Left lung (tissue), 4 donors: ENCODE measurements at regions not wholly inside any gene's neighbourhood (a gene's known extent, or its start where the extent isn't known, plus 50 kb on each side); places are given as distances from the start of the nearest gene placed in this dataset.

Experiments
- ATAC-seq: fragments of 200-7000 bp; cut with Tn5 transposase; one replicate; pipeline ENCODE4 v1.9.1; 2020; ENCODE audit warnings: moderate library complexity
- DNase-seq, 4 donors: peaks; one replicate each; pipeline ENCODE4 v3.0.0-alpha.2; 2013 to 2020
- H3K27ac ChIP-seq, 2 donors: fragments of 200-600 bp; sonication (generic) in 1 of 2; one replicate each; pipeline versions ENCODE4 v1.5.0 to v1.8.0; 2020 to 2021
- H3K27me3 ChIP-seq, 2 donors: fragments of 200-600 bp; sonication (generic) in 1 of 2; one replicate each; pipeline versions ENCODE4 v1.5.0 to v1.8.0; 2020 to 2021
- H3K36me3 ChIP-seq, 2 donors: fragments of 200-600 bp; sonication (generic) in 1 of 2; one replicate each; pipeline versions ENCODE4 v1.5.0 to v1.8.0; 2020 to 2021
- H3K4me1 ChIP-seq, 2 donors: fragments of 200-600 bp; one replicate each; pipeline ENCODE4 v1.8.0; 2021
- H3K4me3 ChIP-seq, 2 donors: fragments of 200-600 bp; sonication (generic) in 1 of 2; one replicate each; pipeline versions ENCODE4 v1.5.0 to v1.8.0; 2020 to 2021; ENCODE audit warnings: mild to moderate bottlenecking in 1 of 2
- H3K9me3 ChIP-seq, 2 donors: fragments of 200-600 bp; sonication (generic) in 1 of 2; one replicate each; pipeline versions ENCODE4 v1.5.0 to v1.8.0; 2020 to 2021
- intact Hi-C, 2 donors: fragments of 100-400 bp; cut with DNase I; formaldehyde crosslinking; loops; one replicate each; pipeline versions ENCODE4 v1.11.2 to v1.14.2; 2022
- TF ChIP-seq, protein P1 (sequence below), 2 donors: fragments of 200-600 bp; sonication (generic) in 1 of 2; IDR thresholded peaks; one replicate each; pipeline versions ENCODE4 v1.5.0 to v1.8.0; 2021; ENCODE audit warnings: antibody characterized with exemption in 2 of 2
- donor health status: DM: no; HTN: yes; CAD: no.
- donor health status: DM: no; HTN: no; CAD: no.

DNA sequence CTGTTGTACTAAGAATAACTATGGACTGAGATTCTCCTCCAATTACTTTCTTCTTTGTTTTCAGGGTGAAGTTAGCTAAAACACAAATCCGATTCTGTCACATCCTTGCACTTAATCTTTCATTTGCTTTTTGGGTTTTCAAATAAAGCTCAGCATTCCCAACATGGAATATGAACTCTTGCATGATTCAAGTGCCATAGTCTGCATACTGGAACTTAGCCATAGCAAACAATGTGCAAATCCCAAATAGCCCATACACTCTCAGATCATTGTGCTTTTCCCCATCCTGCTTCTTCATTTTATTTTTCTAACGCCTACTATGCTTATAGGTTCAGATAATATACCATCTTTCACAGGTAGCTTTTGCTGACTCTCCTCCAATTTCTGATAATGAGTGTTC is 455.8 kb upstream of the PRMT6 start:
- Histone ChIP-seq H3K27me3 (no peaks in the 10 kb centered on the region), H3K27ac (no peak overlapping the region), H3K9me3 (peaks cover 0 to 4% of the 10 kb centered on the region in 2 donors), H3K4me1 (no peaks in the 10 kb centered on the region), H3K36me3 (no peaks in the 10 kb centered on the region), H3K4me3 (no peak overlapping the region)
- intact Hi-C loops, result no loop called here
- TF ChIP-seq, protein P1, sequence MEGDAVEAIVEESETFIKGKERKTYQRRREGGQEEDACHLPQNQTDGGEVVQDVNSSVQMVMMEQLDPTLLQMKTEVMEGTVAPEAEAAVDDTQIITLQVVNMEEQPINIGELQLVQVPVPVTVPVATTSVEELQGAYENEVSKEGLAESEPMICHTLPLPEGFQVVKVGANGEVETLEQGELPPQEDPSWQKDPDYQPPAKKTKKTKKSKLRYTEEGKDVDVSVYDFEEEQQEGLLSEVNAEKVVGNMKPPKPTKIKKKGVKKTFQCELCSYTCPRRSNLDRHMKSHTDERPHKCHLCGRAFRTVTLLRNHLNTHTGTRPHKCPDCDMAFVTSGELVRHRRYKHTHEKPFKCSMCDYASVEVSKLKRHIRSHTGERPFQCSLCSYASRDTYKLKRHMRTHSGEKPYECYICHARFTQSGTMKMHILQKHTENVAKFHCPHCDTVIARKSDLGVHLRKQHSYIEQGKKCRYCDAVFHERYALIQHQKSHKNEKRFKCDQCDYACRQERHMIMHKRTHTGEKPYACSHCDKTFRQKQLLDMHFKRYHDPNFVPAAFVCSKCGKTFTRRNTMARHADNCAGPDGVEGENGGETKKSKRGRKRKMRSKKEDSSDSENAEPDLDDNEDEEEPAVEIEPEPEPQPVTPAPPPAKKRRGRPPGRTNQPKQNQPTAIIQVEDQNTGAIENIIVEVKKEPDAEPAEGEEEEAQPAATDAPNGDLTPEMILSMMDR (IDR thresholded peaks at IDR 0.05), result no peak
- DNase-seq (peak in 2 of 4 donors; percentile 0 to 1), ATAC-seq (peak; percentile 44)

DNA sequence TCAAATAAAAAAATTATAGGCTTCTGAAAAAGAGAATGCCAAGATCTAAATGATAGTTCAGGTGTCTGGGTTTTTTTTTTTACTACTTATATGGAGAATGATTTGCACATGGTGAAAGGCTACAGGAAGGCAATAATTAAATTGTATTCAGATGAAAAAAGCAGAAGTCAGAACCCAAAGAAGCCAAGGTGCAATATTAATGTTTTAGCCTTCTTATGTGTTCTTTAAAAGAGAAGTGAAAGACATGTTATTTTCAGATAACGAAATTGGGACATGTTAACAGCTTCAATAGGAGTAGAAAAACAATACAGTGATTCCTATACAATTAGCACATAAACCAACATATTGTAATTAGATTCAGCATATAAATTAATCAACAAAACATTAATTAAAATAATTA is 452.9 kb upstream of the PRMT6 start:
- ATAC-seq, result no peak
- intact Hi-C loops, result no loop called here
- no peak for DNase-seq
- no peak overlapping the region for H3K4me3 ChIP-seq
- TF ChIP-seq, protein P1 (IDR thresholded peaks at IDR 0.05), result no peak
- H3K9me3 ChIP-seq, result no peaks in the 10 kb centered on the region
- H3K27ac ChIP-seq, result no peak overlapping the region
- H3K4me1 ChIP-seq, result no peaks in the 10 kb centered on the region
- H3K36me3 ChIP-seq, result no peaks in the 10 kb centered on the region
- H3K27me3 ChIP-seq, result no peaks in the 10 kb centered on the region

DNA sequence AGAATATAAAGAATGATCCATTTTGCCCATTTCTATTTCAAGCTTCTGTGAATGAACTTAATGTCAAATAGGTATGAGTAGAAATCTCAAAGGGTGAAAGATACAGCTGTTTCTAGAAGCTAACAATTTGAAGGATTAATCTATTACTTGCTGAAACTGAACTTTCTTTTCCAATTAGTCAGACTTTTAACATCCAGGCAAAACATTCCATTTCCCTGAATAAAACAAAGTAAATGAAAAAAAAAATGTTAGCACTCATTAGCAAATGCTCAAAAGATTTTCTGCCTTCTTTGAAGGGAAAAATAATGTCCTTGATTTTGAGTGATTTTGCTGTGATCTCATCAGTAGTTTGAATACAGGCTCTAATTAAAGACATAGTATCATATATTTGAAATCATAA is 447.6 kb upstream of the PRMT6 start:
- Histone ChIP-seq H3K4me1 (no peaks in the 10 kb centered on the region), H3K36me3 (no peaks in the 10 kb centered on the region), H3K27ac (no peak overlapping the region), H3K4me3 (no peak overlapping the region), H3K27me3 (no peaks in the 10 kb centered on the region), H3K9me3 (no peaks in the 10 kb centered on the region)
- TF ChIP-seq, protein P1 (IDR thresholded peaks at IDR 0.05), result no peak
- ATAC-seq, result no peak
- intact Hi-C loops, result no loop called here
- DNase-seq, result no peak

DNA sequence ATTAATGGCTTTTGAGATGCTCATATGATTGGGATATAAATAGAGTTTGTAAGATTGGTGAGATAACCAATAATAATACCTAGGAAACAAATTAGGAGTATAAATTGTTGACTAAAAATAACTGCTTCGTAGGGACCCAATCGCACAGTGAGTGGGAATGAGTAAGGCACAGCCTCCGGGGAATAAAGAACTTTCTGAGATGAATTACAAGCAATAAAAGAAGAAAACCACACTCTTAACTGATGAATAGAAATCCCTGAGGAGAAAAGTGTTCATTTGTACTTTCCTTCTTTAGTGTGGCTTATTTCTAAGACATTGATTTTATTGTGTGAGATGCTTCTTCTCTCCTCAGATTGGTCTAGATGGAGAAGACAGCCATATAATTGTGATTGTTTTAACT is 443.4 kb upstream of the PRMT6 start:
- Histone ChIP-seq H3K27ac (no peak overlapping the region), H3K27me3 (no peaks in the 10 kb centered on the region), H3K4me1 (no peaks in the 10 kb centered on the region), H3K4me3 (no peak overlapping the region), H3K36me3 (no peaks in the 10 kb centered on the region), H3K9me3 (no peaks in the 10 kb centered on the region)
- TF ChIP-seq, protein P1 (IDR thresholded peaks at IDR 0.05), result no peak
- intact Hi-C loops, result no loop called here
- ATAC-seq (no peak), DNase-seq (no peak)

DNA sequence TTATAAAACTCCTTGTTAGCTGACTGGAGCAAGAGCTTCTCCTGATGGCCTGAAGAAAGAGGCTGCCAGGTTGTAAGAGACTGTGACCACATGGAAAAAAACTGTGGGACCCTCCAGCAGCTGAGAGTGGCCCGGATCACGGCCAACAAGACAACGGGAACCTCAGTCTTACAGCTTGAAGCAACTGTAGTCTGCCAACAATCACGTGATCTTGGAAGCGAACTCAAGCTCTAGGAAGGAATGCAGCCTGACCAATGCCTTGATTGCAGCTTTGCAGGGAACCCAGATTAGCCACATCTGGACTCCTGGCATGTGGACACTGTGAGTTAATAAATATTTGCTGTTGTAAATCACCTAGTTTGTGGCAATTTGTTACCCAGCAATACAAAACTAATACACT is 442.6 kb upstream of the PRMT6 start:
- TF ChIP-seq, protein P1 (IDR thresholded peaks at IDR 0.05), result no peak
- Histone ChIP-seq H3K27me3 (no peaks in the 10 kb centered on the region), H3K4me3 (no peak overlapping the region), H3K27ac (no peak overlapping the region), H3K9me3 (no peaks in the 10 kb centered on the region), H3K4me1 (no peaks in the 10 kb centered on the region), H3K36me3 (no peaks in the 10 kb centered on the region)
- DNase-seq, result no peak
- intact Hi-C loops, result no loop called here
- ATAC-seq, result no peak
